ENCODE measurements at regions not wholly inside any gene's neighbourhood (a gene's known extent, or its start where the extent isn't known, plus 50 kb on each side); places are given as distances from the start of the nearest gene placed in this dataset.
"Not testable (repeated sequence)": the region's sequence is repeated elsewhere in the genome, so short reads cannot be mapped to it uniquely, and the experiment has no call there.

- POLR2A ChIA-PET: interaction anchor here (0.7 to 1.0 kb wide), 2 partner anchors 24 to 28 kb away, joined by 3 read pairs; no protein-coding TSS in a partner anchor
- TF ChIP-seq CTCF (IDR thresholded peaks at IDR 0.05; ENCODE audit: unreplicated experiment): no peak
- intact Hi-C loops (cut with micrococcal nuclease): no loop called here
- CTCF ChIA-PET: interaction anchor here (0.6 kb wide), 2 partner anchors 542 to 1138 kb away, joined by 3 to 4 read pairs; no protein-coding TSS in a partner anchor
- Mint-ChIP-seq H3K27ac (ENCODE audit: low read depth, unreplicated experiment) (no peak overlapping the region), H3K36me3 (ENCODE audit: insufficient read depth, unreplicated experiment) (no peaks in the 10 kb centered on the region), H3K9me3 (ENCODE audit: unreplicated experiment) (no peaks in the 10 kb centered on the region), H3K4me3 (ENCODE audit: unreplicated experiment) (no peak overlapping the region), H3K4me1 (ENCODE audit: insufficient read depth, unreplicated experiment) (peaks cover 20% of the 10 kb centered on the region), H3K27me3 (ENCODE audit: insufficient read depth, unreplicated experiment) (no peaks in the 10 kb centered on the region)
- DNase-seq (ENCODE audit: unreplicated experiment): no peak
- no TSS peak for BruUV-seq (replicated peaks)
Observed at GRCh38 chr1:55444667-55445066, 229.5 kb upstream of the USP24 start.

- POLR2A ChIA-PET: interaction anchor here (1.0 to 1.4 kb wide), 3 partner anchors 14 to 139 kb away, joined by 3 to 4 read pairs (median 3); no protein-coding TSS in a partner anchor
Observed at GRCh38 chr1:55443175-55443915, 228.2 kb upstream of the USP24 start.

GRCh38 chr1:55441489-55441888, 226.3 kb upstream of the USP24 start:
- intact Hi-C loops (cut with micrococcal nuclease): no loop called here
- Mint-ChIP-seq H3K4me1 (ENCODE audit: insufficient read depth, unreplicated experiment) (peaks cover 14% of the 10 kb centered on the region), H3K9me3 (ENCODE audit: unreplicated experiment) (no peaks in the 10 kb centered on the region), H3K27me3 (ENCODE audit: insufficient read depth, unreplicated experiment) (no peaks in the 10 kb centered on the region), H3K27ac (ENCODE audit: low read depth, unreplicated experiment) (no peak overlapping the region), H3K36me3 (ENCODE audit: insufficient read depth, unreplicated experiment) (no peaks in the 10 kb centered on the region), H3K4me3 (ENCODE audit: unreplicated experiment) (no peak overlapping the region)
- ChIA-PET POLR2A (no interaction called here), CTCF (interaction anchor here (0.5 kb wide), 1 partner anchor 157 kb away, joined by 6 read pairs; no protein-coding TSS in a partner anchor)
- BruUV-seq (replicated peaks): no TSS peak
- TF ChIP-seq CTCF (IDR thresholded peaks at IDR 0.05; ENCODE audit: unreplicated experiment): no peak
- DNase-seq (ENCODE audit: unreplicated experiment): peak; percentile 34

More at GRCh38 chr1:55443175-55443915, 228.2 kb upstream of the USP24 start:
- Mint-ChIP-seq H3K4me1 (ENCODE audit: insufficient read depth, unreplicated experiment) (peaks cover 20% of the 10 kb centered on the region), H3K36me3 (ENCODE audit: insufficient read depth, unreplicated experiment) (no peaks in the 10 kb centered on the region), H3K27me3 (ENCODE audit: insufficient read depth, unreplicated experiment) (no peaks in the 10 kb centered on the region), H3K4me3 (ENCODE audit: unreplicated experiment) (no peak overlapping the region), H3K27ac (ENCODE audit: low read depth, unreplicated experiment) (peak overlapping the region; percentile 17), H3K9me3 (ENCODE audit: unreplicated experiment) (no peaks in the 10 kb centered on the region)
- TF ChIP-seq CTCF (IDR thresholded peaks at IDR 0.05; ENCODE audit: unreplicated experiment): no peak
- DNase-seq (ENCODE audit: unreplicated experiment): peak; percentile 94
- CTCF ChIA-PET: interaction anchor here (0.6 kb wide), 1 partner anchor 128 kb away, joined by 4 read pairs; no protein-coding TSS in a partner anchor
- intact Hi-C loops (cut with micrococcal nuclease): loop anchor here (1.0 to 2.0 kb wide), 3 partner anchors 14 to 406 kb away; no protein-coding TSS in a partner anchor
- BruUV-seq (replicated peaks): no TSS peak

GRCh38 chr1:55437692-55438091, 222.5 kb upstream of the USP24 start:
- Mint-ChIP-seq H3K4me1 (ENCODE audit: insufficient read depth, unreplicated experiment) (no peaks in the 10 kb centered on the region), H3K4me3 (ENCODE audit: unreplicated experiment) (no peak overlapping the region), H3K27me3 (ENCODE audit: insufficient read depth, unreplicated experiment) (no peaks in the 10 kb centered on the region), H3K9me3 (ENCODE audit: unreplicated experiment) (peaks cover 8% of the 10 kb centered on the region), H3K27ac (ENCODE audit: low read depth, unreplicated experiment) (no peak overlapping the region), H3K36me3 (ENCODE audit: insufficient read depth, unreplicated experiment) (no peaks in the 10 kb centered on the region)
- intact Hi-C loops (cut with micrococcal nuclease): no loop called here
- BruUV-seq (replicated peaks): no TSS peak
- no peak for DNase-seq (ENCODE audit: unreplicated experiment)
- TF ChIP-seq CTCF (IDR thresholded peaks at IDR 0.05; ENCODE audit: unreplicated experiment): no peak
- CTCF ChIA-PET: no interaction called here
- POLR2A ChIA-PET: no interaction called here

- peaks cover 20% of the 10 kb centered on the region for H3K4me1 Mint-ChIP-seq (ENCODE audit: insufficient read depth, unreplicated experiment)
- H3K27ac Mint-ChIP-seq (ENCODE audit: low read depth, unreplicated experiment); H3K36me3 Mint-ChIP-seq (ENCODE audit: insufficient read depth, unreplicated experiment); H3K27me3 Mint-ChIP-seq (ENCODE audit: insufficient read depth, unreplicated experiment); DNase-seq (ENCODE audit: unreplicated experiment); POLR2A ChIA-PET; intact Hi-C loops (cut with micrococcal nuclease); H3K4me3 Mint-ChIP-seq (ENCODE audit: unreplicated experiment); BruUV-seq (replicated peaks); H3K9me3 Mint-ChIP-seq (ENCODE audit: unreplicated experiment): not testable (repeated sequence)
- CTCF ChIA-PET: interaction anchor here (0.6 to 3.8 kb wide), 3 partner anchors 56 to 523 kb away, joined by 3 to 18 read pairs (median 3); no protein-coding TSS in a partner anchor
Observed at GRCh38 chr1:55430720-55431119, 215.6 kb upstream of the USP24 start.

- intact Hi-C loops (cut with micrococcal nuclease); H3K4me3 Mint-ChIP-seq (ENCODE audit: unreplicated experiment); H3K9me3 Mint-ChIP-seq (ENCODE audit: unreplicated experiment); H3K27me3 Mint-ChIP-seq (ENCODE audit: insufficient read depth, unreplicated experiment); DNase-seq (ENCODE audit: unreplicated experiment); BruUV-seq (replicated peaks); H3K36me3 Mint-ChIP-seq (ENCODE audit: insufficient read depth, unreplicated experiment): not testable (repeated sequence)
- peak overlapping the region; percentile 78 for H3K27ac Mint-ChIP-seq (ENCODE audit: low read depth, unreplicated experiment)
- POLR2A ChIA-PET: interaction anchor here (1.0 kb wide), 1 partner anchor 9 kb away, joined by 4 read pairs; no protein-coding TSS in a partner anchor
- CTCF ChIA-PET: interaction anchor here (0.6 to 3.8 kb wide), 2 partner anchors 55 to 523 kb away, joined by 3 to 18 read pairs; no protein-coding TSS in a partner anchor
- peaks cover 20% of the 10 kb centered on the region for H3K4me1 Mint-ChIP-seq (ENCODE audit: insufficient read depth, unreplicated experiment)
Observed at GRCh38 chr1:55430206-55430605, 215.0 kb upstream of the USP24 start.

All from MCF 10A (cell line).